HG03060 (cell line): ENCODE measurements at regions not wholly inside any gene's neighbourhood (a gene's known extent, or its start where the extent isn't known, plus 50 kb on each side); places are given as distances from the start of the nearest gene placed in this dataset.
A peak's percentile ranks its signal among the peaks of the same experiment; 100 is the strongest.
"Not testable (repeated sequence)": the region's sequence is repeated elsewhere in the genome, so short reads cannot be mapped to it uniquely, and the experiment has no call there.

ENCODE experiments used
- ATAC-seq: cut with Tn5 transposase; IDR thresholded peaks from one replicate; pipeline ENCODE4 v1.9.1; 2021; ENCODE audit warnings: low read depth, moderate number of reproducible peaks; ENCODE audit not compliant: unreplicated experiment

DNA sequence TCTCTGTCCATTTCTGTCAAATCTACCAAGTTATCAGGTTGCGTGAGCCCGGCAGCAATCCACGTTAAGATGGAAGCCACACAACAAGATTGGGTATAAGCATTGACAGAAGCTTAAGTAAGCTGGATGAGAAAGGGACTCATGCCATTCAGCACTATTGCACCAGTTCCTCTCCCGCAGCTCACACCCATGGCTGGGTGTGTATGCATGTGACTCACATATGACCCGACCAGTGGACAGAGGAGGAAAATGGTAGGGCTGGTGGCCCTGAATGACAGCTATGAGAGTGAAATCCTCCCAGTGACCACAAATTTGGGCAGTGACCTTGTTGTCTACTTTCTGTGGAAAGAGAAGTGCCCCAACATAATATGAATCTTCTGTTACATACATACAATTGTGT is 113.5 kb downstream of the OTOR start:
- ATAC-seq = no peak

GRCh38 chr20:16863303-16863702 is 115.1 kb downstream of the OTOR start:
- ATAC-seq = no peak

DNA sequence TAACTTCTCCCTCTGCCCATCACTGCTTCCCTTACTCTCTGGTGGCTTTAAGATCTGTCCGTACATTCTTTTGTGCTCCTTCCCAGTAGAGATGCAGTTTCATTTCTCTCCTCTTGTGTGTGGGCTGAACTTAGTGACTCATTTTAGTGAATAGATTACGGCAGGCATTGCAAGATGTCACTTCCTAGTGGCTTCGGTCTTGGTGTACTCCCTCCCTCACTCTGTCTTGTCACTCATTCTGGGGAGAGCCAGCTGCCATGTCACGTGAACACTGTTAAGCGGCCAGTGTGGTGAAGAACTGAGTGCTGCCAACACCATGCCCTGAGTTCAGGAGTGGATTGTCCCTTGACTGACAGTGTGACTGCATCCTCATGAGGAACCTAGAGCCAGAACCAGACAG is 115.9 kb downstream of the OTOR start:
- ATAC-seq = peak; percentile 75

DNA sequence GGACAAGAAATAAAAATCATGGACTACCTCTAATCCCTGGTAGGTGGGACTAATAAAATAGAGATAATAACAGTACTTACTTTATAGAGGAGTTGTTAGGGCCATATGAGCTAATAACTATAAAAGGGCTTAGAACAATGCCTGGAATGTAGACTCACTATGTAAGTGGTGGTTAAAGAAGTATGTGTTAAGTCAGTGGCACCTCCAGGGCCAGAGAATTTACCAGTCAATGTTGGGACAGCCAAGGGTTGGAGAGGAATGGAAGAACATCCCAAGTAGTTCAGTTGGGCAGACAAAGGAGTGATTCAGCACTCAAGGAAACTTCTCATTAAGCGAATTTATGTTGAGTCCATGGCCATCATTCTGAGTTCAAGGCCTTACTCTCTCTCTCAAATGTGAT is 116.8 kb downstream of the OTOR start:
- no peak for ATAC-seq

DNA sequence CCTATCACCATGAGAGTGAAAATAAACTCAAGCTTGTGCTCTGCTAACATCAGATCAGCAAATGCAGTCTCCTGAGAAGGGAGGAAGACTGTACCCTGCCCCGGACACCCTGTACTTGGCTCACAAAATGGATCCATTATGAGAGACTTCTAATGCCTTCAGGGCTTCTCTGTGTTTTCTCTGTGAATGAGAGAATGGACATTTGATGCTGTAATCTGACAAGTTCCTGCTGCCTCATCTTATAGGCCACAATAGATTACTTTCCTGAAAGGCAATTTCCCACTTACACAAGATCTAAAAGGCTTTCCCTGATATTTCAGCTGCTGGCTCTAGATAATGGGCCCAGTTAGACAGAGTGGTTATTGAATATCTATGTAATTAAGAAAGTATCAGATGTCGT is 117.2 kb downstream of the OTOR start:
- no peak for ATAC-seq

DNA sequence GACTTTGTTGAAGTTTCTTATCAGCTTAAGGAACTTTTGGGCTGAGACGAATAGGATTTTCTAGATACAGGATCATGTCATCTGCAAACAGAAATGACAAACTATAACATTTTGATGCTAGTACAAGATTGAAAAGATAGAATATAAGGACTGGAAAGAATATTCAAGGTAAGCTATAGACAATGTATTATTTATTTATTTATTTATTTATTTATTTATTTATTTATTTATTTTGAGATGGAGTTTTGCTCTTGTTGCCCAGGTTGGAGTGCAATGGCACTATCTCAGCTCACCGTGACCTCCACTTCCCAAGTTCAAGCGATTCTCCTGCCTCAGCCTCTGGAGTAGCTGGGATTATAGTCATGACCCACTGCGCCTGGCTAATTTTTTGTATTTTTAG is 125.0 kb downstream of the OTOR start:
- not testable (repeated sequence) for ATAC-seq

DNA sequence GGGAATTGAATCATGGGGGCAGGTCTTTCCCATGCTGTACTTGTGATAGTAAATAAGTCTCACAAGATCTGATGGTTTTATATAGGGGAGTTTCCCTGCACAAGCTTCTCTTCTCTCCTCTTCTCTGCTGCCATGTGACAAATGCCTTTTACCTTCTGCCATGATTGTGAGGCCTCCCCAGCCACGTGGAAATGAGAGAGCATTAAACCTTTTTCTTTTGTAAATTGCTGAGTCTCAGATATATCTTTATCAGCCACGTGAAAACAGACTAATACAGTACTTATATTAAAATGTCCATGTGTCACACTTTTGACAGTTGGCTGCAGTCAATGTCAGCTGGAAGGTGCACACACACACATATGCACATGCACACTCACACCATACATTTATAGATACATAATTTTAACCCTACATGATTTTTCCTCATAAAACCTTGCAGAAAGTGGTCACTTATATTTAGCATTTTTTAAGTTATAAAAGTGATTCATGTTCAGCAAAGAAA is 128.9 kb downstream of the OTOR start:
- ATAC-seq = no peak

GRCh38 chr20:16885746-16886145 is 137.6 kb downstream of the OTOR start:
- no peak for ATAC-seq

- ATAC-seq = no peak
These were observed 150.3 kb downstream of the OTOR start for GRCh38 chr20:16898433-16898832.

GRCh38 chr20:16902662-16903061 is 154.5 kb downstream of the OTOR start:
- no peak for ATAC-seq

GRCh38 chr20:16904751-16905150 is 156.6 kb downstream of the OTOR start:
- no peak for ATAC-seq

GRCh38 chr20:16914277-16914676 is 166.1 kb downstream of the OTOR start:
- ATAC-seq = no peak

GRCh38 chr20:16916165-16916564 is 168.0 kb downstream of the OTOR start:
- ATAC-seq = no peak

DNA sequence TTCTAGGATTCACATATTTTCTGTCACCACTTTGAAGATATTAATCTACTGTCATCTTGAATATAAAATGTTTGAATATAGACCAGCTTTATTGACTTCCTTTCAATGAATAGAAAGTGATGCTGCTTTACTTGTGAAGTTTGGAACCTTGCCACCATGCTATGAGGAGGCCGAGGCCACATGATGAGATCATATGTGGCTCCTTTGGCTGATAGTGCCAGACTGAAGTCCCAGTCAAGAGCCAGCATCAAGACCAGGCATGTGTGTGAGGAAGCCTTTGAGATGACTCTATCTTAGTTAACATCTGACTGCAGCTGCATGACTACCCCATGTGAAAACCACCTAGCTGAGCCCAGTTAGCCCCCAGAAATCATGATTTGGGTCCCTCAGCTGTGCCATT is 169.5 kb downstream of the OTOR start:
- no peak for ATAC-seq

- no peak for ATAC-seq
These were observed 170.2 kb downstream of the OTOR start for GRCh38 chr20:16918366-16918765.

DNA sequence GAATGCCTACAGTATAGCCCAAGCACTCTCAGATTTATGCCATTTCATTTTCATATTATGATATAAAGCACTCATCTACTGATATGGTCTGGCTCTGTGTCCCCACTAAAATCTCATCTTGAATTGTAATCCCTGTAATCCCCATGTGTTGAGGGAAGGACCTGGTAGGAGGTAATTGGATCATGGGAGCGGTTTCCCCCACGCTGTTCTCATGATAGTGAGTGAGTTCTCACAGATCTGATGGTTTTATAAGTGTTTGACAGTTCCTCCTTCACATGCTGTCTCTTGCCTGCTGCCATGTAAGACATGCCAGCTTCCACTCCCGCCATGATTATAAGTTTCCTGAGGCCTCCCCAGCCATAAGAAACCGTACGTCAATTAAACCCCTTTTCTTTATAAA is 171.7 kb downstream of the OTOR start:
- no peak for ATAC-seq

GRCh38 chr20:16922834-16923233 is 174.7 kb downstream of the OTOR start:
- ATAC-seq = no peak

DNA sequence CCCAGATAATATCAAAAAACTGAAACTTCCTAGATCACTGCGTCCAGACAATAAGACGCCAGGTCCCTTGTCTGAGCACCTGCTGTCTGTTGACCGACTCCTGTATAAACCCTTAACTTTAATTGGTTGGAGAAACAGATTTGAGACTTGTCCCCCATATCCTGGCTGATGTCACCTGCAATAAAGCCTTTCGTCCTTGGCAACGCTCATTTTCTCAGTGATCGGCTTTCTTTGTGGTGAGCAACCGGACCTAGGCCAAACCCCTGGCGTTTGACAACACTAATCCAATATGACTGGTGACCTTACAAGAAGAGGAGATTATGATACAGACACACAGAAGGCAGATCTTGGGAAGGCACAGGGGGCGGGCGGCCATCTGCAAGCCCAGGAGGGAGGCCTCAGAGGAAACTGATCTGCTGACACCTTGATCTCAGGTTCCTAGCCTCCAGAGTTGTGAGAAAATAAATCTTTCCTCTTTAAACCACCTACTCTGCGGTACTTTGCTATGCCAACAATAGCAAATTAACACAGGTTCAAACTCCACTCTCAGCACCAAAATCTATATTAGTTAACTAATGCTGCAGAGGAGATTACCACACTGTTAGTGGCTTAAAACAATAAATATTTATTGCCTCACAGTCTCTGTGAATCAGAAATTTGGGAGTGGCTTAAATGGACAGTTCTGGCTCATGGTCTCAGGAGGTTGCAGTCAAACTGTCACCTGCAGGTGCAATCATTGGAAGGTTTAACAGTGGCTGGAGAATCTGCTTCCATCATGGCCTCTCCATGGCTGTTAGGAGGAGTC is 178.7 kb downstream of the OTOR start:
- no peak for ATAC-seq

DNA sequence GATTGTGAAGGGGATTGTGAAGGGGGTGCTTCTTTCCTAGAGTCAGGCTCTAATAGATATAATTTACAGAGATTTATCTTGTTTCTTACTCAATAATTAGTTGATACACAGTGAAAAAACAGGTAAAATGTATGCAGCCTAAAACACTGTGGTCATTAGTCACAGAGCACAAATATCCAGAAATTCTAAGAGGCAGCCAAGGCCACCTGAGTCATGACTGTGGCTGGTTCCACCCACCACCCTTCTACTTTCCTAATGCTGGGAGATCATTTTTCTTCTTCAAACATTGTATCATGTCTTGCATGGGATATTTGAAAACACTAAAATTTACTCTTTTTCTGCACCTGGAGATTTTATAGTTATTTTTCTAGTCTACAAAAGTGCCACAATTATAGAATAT is 181.6 kb downstream of the OTOR start:
- ATAC-seq = no peak

DNA sequence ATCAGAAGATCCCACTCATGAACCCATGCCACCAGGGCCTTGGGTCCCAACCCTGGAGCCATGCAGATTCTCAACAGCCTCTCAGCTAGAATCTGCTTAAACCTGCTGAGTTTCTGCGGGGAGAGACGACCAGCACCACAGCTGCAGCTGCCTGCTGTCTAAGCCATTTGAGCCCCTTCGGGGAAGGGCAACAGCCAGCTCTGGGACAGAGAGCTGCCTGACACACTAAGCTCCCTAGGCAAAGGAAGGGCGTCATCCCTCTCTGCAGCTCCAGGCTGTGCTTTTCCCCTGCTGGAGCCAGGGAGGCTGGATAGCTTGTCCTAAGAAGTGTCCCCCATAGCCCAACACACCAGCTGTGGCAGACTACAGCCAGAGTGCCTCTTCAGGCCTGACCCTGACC is 182.5 kb downstream of the OTOR start:
- no peak for ATAC-seq

GRCh38 chr20:16939051-16939450 is 190.9 kb downstream of the OTOR start:
- no peak for ATAC-seq

DNA sequence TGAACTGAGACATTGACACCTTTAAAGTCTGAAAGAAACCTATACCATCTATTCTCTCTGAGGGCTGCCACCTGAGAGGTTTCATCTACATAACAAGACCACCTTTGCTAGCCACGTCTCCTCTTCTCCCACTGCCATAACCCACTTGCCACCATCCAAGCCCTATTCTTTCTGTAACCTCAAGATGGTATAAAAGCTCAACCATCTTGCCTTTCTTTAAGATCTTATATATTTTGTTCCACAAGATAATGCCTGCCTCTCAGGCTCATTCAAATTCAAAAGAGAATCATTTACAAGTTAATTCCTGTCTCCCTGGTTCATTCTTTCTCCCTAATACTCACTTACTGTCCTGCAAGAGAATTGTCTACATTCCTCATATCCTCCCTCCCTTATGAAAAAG is 192.5 kb downstream of the OTOR start:
- no peak for ATAC-seq

- ATAC-seq = no peak
These were observed 193.9 kb downstream of the OTOR start for GRCh38 chr20:16942051-16942450.
